IPS-NIHi7 (cell line): ENCODE measurements at regions not wholly inside any gene's neighbourhood (a gene's known extent, or its start where the extent isn't known, plus 50 kb on each side); places are given as distances from the start of the nearest gene placed in this dataset.
"Not testable (repeated sequence)": the region's sequence is repeated elsewhere in the genome, so short reads cannot be mapped to it uniquely, and the experiment has no call there.

ENCODE experiments used
- DNase-seq: peaks from one replicate; pipeline ENCODE4 v3.0.0; 2012; ENCODE audit warnings: mixed read lengths; ENCODE audit errors: extremely low spot score

- DNase-seq, result no peak
Measured at GRCh38 chr11:23555085-23555484, 694.8 kb upstream of the CCDC179 start.

GRCh38 chr11:23556163-23556750, 696.0 kb upstream of the CCDC179 start:
- no peak for DNase-seq

- no peak for DNase-seq
Measured at GRCh38 chr11:23563591-23563990, 703.3 kb upstream of the CCDC179 start.

GRCh38 chr11:23564370-23564769, 704.1 kb upstream of the CCDC179 start:
- DNase-seq, result no peak

GRCh38 chr11:23569134-23569533, 708.9 kb upstream of the CCDC179 start:
- no peak for DNase-seq

GRCh38 chr11:23569547-23569946, 709.3 kb upstream of the CCDC179 start:
- DNase-seq, result no peak

- DNase-seq, result no peak
Measured at GRCh38 chr11:23570828-23571227, 710.6 kb upstream of the CCDC179 start.

GRCh38 chr11:23573429-23573828, 713.2 kb upstream of the CCDC179 start:
- DNase-seq, result no peak

GRCh38 chr11:23574149-23574548, 713.9 kb upstream of the CCDC179 start:
- no peak for DNase-seq

- no peak for DNase-seq
Measured at GRCh38 chr11:23577296-23577695, 717.0 kb upstream of the CCDC179 start.

GRCh38 chr11:23585416-23586104, 725.3 kb upstream of the CCDC179 start:
- DNase-seq, result no peak

- no peak for DNase-seq
Measured at GRCh38 chr11:23586173-23586572, 725.9 kb upstream of the CCDC179 start.

GRCh38 chr11:23590596-23591308, 730.5 kb upstream of the CCDC179 start:
- no peak for DNase-seq

GRCh38 chr11:23594755-23595154, 734.5 kb upstream of the CCDC179 start:
- DNase-seq, result no peak

GRCh38 chr11:23604966-23605365, 744.7 kb upstream of the CCDC179 start:
- DNase-seq, result no peak

GRCh38 chr11:23606191-23606590, 745.9 kb upstream of the CCDC179 start:
- DNase-seq, result no peak

- DNase-seq, result no peak
Measured at GRCh38 chr11:23611726-23612125, 751.5 kb upstream of the CCDC179 start.

GRCh38 chr11:23620617-23621016, 760.3 kb upstream of the CCDC179 start:
- no peak for DNase-seq

- DNase-seq, result no peak
Measured at GRCh38 chr11:23632293-23632692, 772.0 kb upstream of the CCDC179 start.

- DNase-seq, result no peak
Measured at GRCh38 chr11:23644443-23644842, 784.2 kb upstream of the CCDC179 start.

- DNase-seq, result not testable (repeated sequence)
Measured at GRCh38 chr11:23652336-23652735, 792.1 kb upstream of the CCDC179 start.

GRCh38 chr11:23653071-23653675, 792.9 kb upstream of the CCDC179 start:
- no peak for DNase-seq

GRCh38 chr11:23668324-23668723, 808.0 kb upstream of the CCDC179 start:
- no peak for DNase-seq
